Suprapubic skin (tissue), 4 donors: ENCODE measurements at regions not wholly inside any gene's neighbourhood (a gene's known extent, or its start where the extent isn't known, plus 50 kb on each side); places are given as distances from the start of the nearest gene placed in this dataset.
"Not testable (repeated sequence)": the region's sequence is repeated elsewhere in the genome, so short reads cannot be mapped to it uniquely, and the experiment has no call there.

ENCODE experiments used
- DNase-seq, 2 donors: peaks; one replicate each; pipeline ENCODE4 v3.0.0-alpha.2; 2019; ENCODE audit warnings: low spot score in 2 of 2
- H3K27ac ChIP-seq: fragments of 200-600 bp; sonication (generic); one replicate; pipeline ENCODE4 v1.5.1; 2019
- H3K27me3 ChIP-seq: fragments of 200-600 bp; sonication (generic); one replicate; pipeline ENCODE4 v1.5.1; 2019
- H3K36me3 ChIP-seq: fragments of 200-600 bp; sonication (generic); one replicate; pipeline ENCODE4 v1.5.1; 2019
- H3K4me1 ChIP-seq: fragments of 200-600 bp; sonication (generic); one replicate; pipeline ENCODE4 v1.5.1; 2019
- H3K4me3 ChIP-seq: fragments of 200-600 bp; sonication (generic); one replicate; pipeline ENCODE4 v1.5.1; 2019; ENCODE audit warnings: mild to moderate bottlenecking
- H3K9me3 ChIP-seq: fragments of 200-600 bp; sonication (generic); one replicate; pipeline ENCODE4 v1.5.1; 2019
- EP300 ChIP-seq: sonication (generic); formaldehyde crosslinking; IDR thresholded peaks from one replicate; pipeline ENCODE4 v1.6.1; 2017; ENCODE audit warnings: antibody characterized with exemption
- POLR2A ChIP-seq, 2 donors: fragments of 450-650 bp; IDR thresholded peaks; one replicate each; pipeline ENCODE4 v1.6.1; 2017; ENCODE audit warnings: antibody characterized with exemption in 2 of 2, mild to moderate bottlenecking in 2 of 2, moderate library complexity in 2 of 2
- POLR2AphosphoS5 ChIP-seq, 3 donors: sonication (generic); formaldehyde crosslinking; IDR thresholded peaks; one replicate each; pipeline ENCODE4 v1.6.1; 2017; ENCODE audit warnings: antibody characterized with exemption in 3 of 3
- WGBS: methylation state at CpG from one replicate; pipeline ENCODE4 v1.1.5; 2018; 5-methylcytosine and 5-hydroxymethylcytosine counted together
- TF ChIP-seq, protein P1 (sequence below), 2 donors: fragments of 200-600 bp in 1 of 2; fragments of 450-650 bp in 1 of 2; sonication (generic) in 1 of 2; IDR thresholded peaks; one replicate each; pipeline ENCODE4 v1.5.1; 2016 to 2019; ENCODE audit warnings: antibody characterized with exemption in 2 of 2, mild to moderate bottlenecking in 1 of 2, moderate library complexity in 1 of 2

DNA sequence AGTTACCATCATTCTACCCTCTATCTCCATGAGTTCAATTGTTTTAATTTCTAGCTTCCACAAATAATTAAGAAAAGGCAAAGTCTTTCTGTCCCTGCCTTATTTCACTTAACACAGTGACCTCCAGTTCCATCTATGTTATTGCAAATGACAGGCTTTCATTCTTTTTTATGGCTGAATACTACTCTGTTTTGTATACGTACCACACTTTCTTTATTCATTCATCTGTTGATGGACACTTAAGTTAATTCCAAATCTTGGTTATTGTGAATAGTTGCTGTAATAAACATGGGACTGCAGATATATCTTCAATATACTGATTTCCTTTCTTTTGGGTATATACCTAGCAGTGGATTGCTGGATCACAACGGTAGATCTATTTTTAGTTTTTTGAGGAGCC, 314.1 kb downstream of the SV2B start:
- WGBS = 91% methylated on average over 2 of the region's 2 CpGs
- no peaks in the 10 kb centered on the region for H3K9me3 ChIP-seq
- H3K4me1 ChIP-seq = peaks cover 2% of the 10 kb centered on the region
- H3K4me3 ChIP-seq = no peak overlapping the region
- TF ChIP-seq, protein P1, sequence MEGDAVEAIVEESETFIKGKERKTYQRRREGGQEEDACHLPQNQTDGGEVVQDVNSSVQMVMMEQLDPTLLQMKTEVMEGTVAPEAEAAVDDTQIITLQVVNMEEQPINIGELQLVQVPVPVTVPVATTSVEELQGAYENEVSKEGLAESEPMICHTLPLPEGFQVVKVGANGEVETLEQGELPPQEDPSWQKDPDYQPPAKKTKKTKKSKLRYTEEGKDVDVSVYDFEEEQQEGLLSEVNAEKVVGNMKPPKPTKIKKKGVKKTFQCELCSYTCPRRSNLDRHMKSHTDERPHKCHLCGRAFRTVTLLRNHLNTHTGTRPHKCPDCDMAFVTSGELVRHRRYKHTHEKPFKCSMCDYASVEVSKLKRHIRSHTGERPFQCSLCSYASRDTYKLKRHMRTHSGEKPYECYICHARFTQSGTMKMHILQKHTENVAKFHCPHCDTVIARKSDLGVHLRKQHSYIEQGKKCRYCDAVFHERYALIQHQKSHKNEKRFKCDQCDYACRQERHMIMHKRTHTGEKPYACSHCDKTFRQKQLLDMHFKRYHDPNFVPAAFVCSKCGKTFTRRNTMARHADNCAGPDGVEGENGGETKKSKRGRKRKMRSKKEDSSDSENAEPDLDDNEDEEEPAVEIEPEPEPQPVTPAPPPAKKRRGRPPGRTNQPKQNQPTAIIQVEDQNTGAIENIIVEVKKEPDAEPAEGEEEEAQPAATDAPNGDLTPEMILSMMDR (IDR thresholded peaks at IDR 0.05) = no peak
- TF ChIP-seq POLR2A (IDR thresholded peaks at IDR 0.05) (no peak), POLR2AphosphoS5 (IDR thresholded peaks at IDR 0.05) (no peak), EP300 (no peak)
- DNase-seq = no peak
- no peaks in the 10 kb centered on the region for H3K27me3 ChIP-seq
- H3K27ac ChIP-seq = no peak overlapping the region
- no peaks in the 10 kb centered on the region for H3K36me3 ChIP-seq

DNA sequence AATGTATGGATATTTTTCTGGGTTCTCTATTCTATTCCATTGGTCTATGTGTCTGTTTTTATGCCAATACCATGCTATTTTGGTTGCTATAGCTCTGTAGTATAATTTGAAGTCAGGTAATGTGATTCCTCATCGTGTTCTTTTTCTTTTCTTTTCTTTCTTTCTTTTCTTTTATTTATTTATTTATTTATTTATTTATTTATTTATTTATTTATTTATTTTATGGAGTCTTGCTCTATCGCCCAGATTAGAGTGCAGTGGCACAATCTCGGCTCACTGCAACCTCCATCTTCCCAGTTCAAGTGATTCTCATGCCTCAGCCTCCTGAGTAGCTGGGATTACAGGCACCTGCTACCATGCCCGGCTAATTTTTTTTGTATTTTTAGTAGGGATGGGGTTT, 315.2 kb downstream of the SV2B start:
- H3K4me3 ChIP-seq, H3K36me3 ChIP-seq, DNase-seq, H3K27ac ChIP-seq, H3K27me3 ChIP-seq, H3K9me3 ChIP-seq, H3K4me1 ChIP-seq: not testable (repeated sequence)
- WGBS = 97% methylated on average over 4 of the region's 4 CpGs

DNA sequence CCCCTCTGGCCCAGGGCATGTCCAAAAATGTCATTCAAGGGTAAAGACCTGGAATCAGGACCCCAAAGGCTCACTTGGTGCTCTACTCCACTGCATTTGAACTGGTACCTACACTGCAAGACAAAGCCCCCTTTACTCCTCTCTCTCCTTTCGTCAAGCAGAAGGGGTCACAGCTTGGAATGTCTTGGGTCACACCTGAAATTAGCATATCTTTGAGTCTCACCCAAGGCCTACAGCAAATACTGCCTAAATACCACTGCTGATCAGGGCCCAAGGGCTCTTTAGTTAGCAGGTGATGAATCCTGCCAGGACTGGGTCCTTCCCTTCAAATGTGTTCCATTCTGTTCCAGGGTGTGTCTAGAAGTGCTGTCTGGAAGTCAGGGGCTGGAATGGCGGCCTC, 320.6 kb downstream of the SV2B start:
- DNase-seq = no peak
- H3K4me3 ChIP-seq = no peak overlapping the region
- 75% methylated on average over 2 of the region's 2 CpGs for WGBS
- H3K36me3 ChIP-seq = no peaks in the 10 kb centered on the region
- no peaks in the 10 kb centered on the region for H3K4me1 ChIP-seq
- H3K9me3 ChIP-seq = no peaks in the 10 kb centered on the region
- peaks cover 4% of the 10 kb centered on the region for H3K27me3 ChIP-seq
- TF ChIP-seq, protein P1 (IDR thresholded peaks at IDR 0.05) = no peak
- no peak for TF ChIP-seq POLR2A (IDR thresholded peaks at IDR 0.05)
- no peak for TF ChIP-seq EP300
- TF ChIP-seq POLR2AphosphoS5 (IDR thresholded peaks at IDR 0.05) = no peak
- H3K27ac ChIP-seq = no peak overlapping the region

DNA sequence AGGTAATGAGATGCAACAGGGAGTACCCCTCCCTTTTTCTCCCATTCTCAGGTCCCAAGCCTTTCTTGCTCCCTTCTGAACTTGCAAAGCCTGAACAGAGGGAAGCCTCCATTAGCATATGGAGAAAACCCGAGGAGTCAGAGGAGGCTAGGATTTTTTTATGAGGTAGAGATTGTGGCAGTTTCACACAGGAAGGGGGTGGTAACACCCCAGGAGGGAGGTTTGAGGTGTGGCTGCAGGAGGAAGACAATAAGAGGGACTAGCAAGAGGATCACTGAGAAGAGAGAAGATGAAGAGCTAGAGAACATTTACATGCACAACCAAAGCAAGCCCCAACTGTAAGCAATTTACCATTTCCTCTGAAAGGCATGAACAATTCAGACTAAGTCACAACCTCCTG, 322.7 kb downstream of the SV2B start:
- Histone ChIP-seq H3K27ac (no peak overlapping the region), H3K4me3 (no peak overlapping the region), H3K4me1 (no peaks in the 10 kb centered on the region), H3K36me3 (no peaks in the 10 kb centered on the region), H3K27me3 (peaks cover 4% of the 10 kb centered on the region), H3K9me3 (no peaks in the 10 kb centered on the region)
- 6% methylated on average over 1 of the region's 1 CpG for WGBS
- DNase-seq = no peak
- TF ChIP-seq POLR2A (IDR thresholded peaks at IDR 0.05) = no peak
- TF ChIP-seq EP300 = no peak
- no peak for TF ChIP-seq POLR2AphosphoS5 (IDR thresholded peaks at IDR 0.05)
- TF ChIP-seq, protein P1 (IDR thresholded peaks at IDR 0.05) = no peak

DNA sequence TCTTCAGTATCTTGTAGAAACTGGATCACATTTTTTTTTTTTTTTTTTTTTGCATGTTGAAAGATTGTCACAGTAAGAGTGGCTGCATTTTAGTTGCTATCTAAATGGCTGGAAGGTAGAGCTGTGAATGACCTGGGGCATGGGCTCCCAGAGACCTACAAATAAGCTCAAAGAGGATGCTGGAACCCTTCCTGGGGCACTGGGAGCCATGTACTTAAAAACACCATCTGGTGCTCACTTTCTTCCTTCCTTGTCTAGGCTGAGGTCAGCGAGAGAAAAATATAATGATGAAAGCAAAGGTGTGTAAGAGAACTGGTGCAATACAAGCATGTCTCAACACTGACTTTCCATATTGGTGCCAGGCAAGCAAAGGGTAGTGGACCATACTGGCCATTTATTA, 323.9 kb downstream of the SV2B start:
- no peak overlapping the region for H3K4me3 ChIP-seq
- WGBS = 93% methylated on average over 1 of the region's 1 CpG
- no peak for TF ChIP-seq EP300
- TF ChIP-seq POLR2AphosphoS5 (IDR thresholded peaks at IDR 0.05) = no peak
- TF ChIP-seq, protein P1 (IDR thresholded peaks at IDR 0.05) = no peak
- no peak for TF ChIP-seq POLR2A (IDR thresholded peaks at IDR 0.05)
- no peak overlapping the region for H3K27ac ChIP-seq
- H3K36me3 ChIP-seq = no peaks in the 10 kb centered on the region
- no peak for DNase-seq
- H3K27me3 ChIP-seq = peaks cover 4% of the 10 kb centered on the region
- H3K9me3 ChIP-seq = no peaks in the 10 kb centered on the region
- no peaks in the 10 kb centered on the region for H3K4me1 ChIP-seq

DNA sequence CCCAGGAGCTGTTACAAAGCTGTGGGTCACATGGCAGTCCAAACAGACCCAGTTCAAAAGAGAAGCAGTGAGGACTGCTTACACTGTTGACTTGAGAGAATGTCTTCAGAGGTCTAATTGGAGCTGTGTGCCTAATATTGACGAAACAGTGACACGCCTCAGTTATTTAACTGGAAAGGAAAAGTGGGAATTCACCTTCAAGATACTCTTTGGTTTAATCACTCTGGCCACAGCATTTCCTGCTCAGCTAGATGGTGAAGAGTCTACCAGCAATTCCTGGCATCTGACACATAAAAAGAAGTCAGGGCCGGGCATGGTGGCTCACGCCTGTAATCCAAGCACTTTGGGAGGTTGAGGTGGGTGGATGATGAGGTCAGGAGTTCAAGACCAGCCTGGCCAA, 326.4 kb downstream of the SV2B start:
- Histone ChIP-seq H3K27ac (no peak overlapping the region), H3K4me3 (no peak overlapping the region), H3K4me1 (no peaks in the 10 kb centered on the region), H3K27me3 (peaks cover 4% of the 10 kb centered on the region), H3K9me3 (no peaks in the 10 kb centered on the region), H3K36me3 (no peaks in the 10 kb centered on the region)
- TF ChIP-seq, protein P1 (IDR thresholded peaks at IDR 0.05) = no peak
- TF ChIP-seq POLR2AphosphoS5 (IDR thresholded peaks at IDR 0.05) (no peak), EP300 (no peak), POLR2A (IDR thresholded peaks at IDR 0.05) (no peak)
- DNase-seq = no peak
- WGBS = 64% methylated on average over 4 of the region's 4 CpGs
